IPS-18c (cell line): ENCODE measurements at regions not wholly inside any gene's neighbourhood (a gene's known extent, or its start where the extent isn't known, plus 50 kb on each side); places are given as distances from the start of the nearest gene placed in this dataset.
"Not testable (repeated sequence)": the region's sequence is repeated elsewhere in the genome, so short reads cannot be mapped to it uniquely, and the experiment has no call there.

Experiments
- H3K4me3 ChIP-seq: 2 replicates; pipeline ENCODE4 v1.7.0; 2013; ENCODE audit warnings: low read depth, mild to moderate bottlenecking, low read length, moderate library complexity; ENCODE audit not compliant: insufficient read depth
- H3K9me3 ChIP-seq: one replicate; pipeline ENCODE4 v1.6.1; 2013; ENCODE audit warnings: mild to moderate bottlenecking, low read length, moderate library complexity; ENCODE audit not compliant: control insufficient read depth, insufficient read depth

- peaks cover 25% of the 10 kb centered on the region for H3K9me3 ChIP-seq
- not testable (repeated sequence) for H3K4me3 ChIP-seq
Observed at GRCh38 chr9:65405766-65406165, 120.8 kb upstream of the FOXD4L5 start.

GRCh38 chr9:65405253-65405652, 120.2 kb upstream of the FOXD4L5 start:
- Histone ChIP-seq H3K9me3 (peaks cover 21% of the 10 kb centered on the region), H3K4me3 (no peak overlapping the region)

- Histone ChIP-seq H3K9me3 (peaks cover 20% of the 10 kb centered on the region), H3K4me3 (no peak overlapping the region)
Observed at GRCh38 chr9:65404232-65405006, 119.4 kb upstream of the FOXD4L5 start.

GRCh38 chr9:65403721-65404120, 118.7 kb upstream of the FOXD4L5 start:
- no peak overlapping the region for H3K4me3 ChIP-seq
- H3K9me3 ChIP-seq: peaks cover 20% of the 10 kb centered on the region

GRCh38 chr9:65403072-65403471, 118.1 kb upstream of the FOXD4L5 start:
- H3K9me3 ChIP-seq: peaks cover 17% of the 10 kb centered on the region
- not testable (repeated sequence) for H3K4me3 ChIP-seq

GRCh38 chr9:65402206-65402870, 117.3 kb upstream of the FOXD4L5 start:
- not testable (repeated sequence) for H3K4me3 ChIP-seq
- peaks cover 18% of the 10 kb centered on the region for H3K9me3 ChIP-seq

- H3K4me3 ChIP-seq: not testable (repeated sequence)
- peaks cover 18% of the 10 kb centered on the region for H3K9me3 ChIP-seq
Observed at GRCh38 chr9:65401456-65402045, 116.5 kb upstream of the FOXD4L5 start.

GRCh38 chr9:65400886-65401285, 115.9 kb upstream of the FOXD4L5 start:
- H3K9me3 ChIP-seq: peaks cover 14% of the 10 kb centered on the region
- H3K4me3 ChIP-seq: no peak overlapping the region

GRCh38 chr9:65397763-65398719, 113.0 kb upstream of the FOXD4L5 start:
- peaks cover 18% of the 10 kb centered on the region for H3K9me3 ChIP-seq
- not testable (repeated sequence) for H3K4me3 ChIP-seq

- H3K4me3 ChIP-seq: not testable (repeated sequence)
Observed at GRCh38 chr9:65397226-65397625, 112.2 kb upstream of the FOXD4L5 start.

GRCh38 chr9:65396601-65397000, 111.6 kb upstream of the FOXD4L5 start:
- H3K9me3 ChIP-seq: peaks cover 21% of the 10 kb centered on the region
- H3K4me3 ChIP-seq: not testable (repeated sequence)

More at GRCh38 chr9:65397226-65397625, 112.2 kb upstream of the FOXD4L5 start:
- H3K9me3 ChIP-seq: peaks cover 21% of the 10 kb centered on the region

- H3K4me3 ChIP-seq: not testable (repeated sequence)
- H3K9me3 ChIP-seq: peaks cover 16% of the 10 kb centered on the region
Observed at GRCh38 chr9:65395789-65396188, 110.8 kb upstream of the FOXD4L5 start.

- not testable (repeated sequence) for H3K4me3 ChIP-seq
- H3K9me3 ChIP-seq: peaks cover 15% of the 10 kb centered on the region
Observed at GRCh38 chr9:65395121-65395520, 110.1 kb upstream of the FOXD4L5 start.

- H3K9me3 ChIP-seq: peaks cover 20% of the 10 kb centered on the region
- H3K4me3 ChIP-seq: not testable (repeated sequence)
Observed at GRCh38 chr9:65393111-65393810, 108.3 kb upstream of the FOXD4L5 start.

GRCh38 chr9:65392611-65393010, 107.6 kb upstream of the FOXD4L5 start:
- H3K9me3 ChIP-seq: peaks cover 16% of the 10 kb centered on the region

GRCh38 chr9:65389710-65390109, 104.7 kb upstream of the FOXD4L5 start:
- H3K4me3 ChIP-seq: not testable (repeated sequence)
- peaks cover 18% of the 10 kb centered on the region for H3K9me3 ChIP-seq

More at GRCh38 chr9:65392611-65393010, 107.6 kb upstream of the FOXD4L5 start:
- not testable (repeated sequence) for H3K4me3 ChIP-seq
